ENCODE measurements at regions not wholly inside any gene's neighbourhood (a gene's known extent, or its start where the extent isn't known, plus 50 kb on each side); places are given as distances from the start of the nearest gene placed in this dataset.
"Not testable (repeated sequence)": the region's sequence is repeated elsewhere in the genome, so short reads cannot be mapped to it uniquely, and the experiment has no call there.

- DNase-seq: no peak
- intact Hi-C loops (cut with micrococcal nuclease; ENCODE audit: unreplicated experiment): no loop called here
- ChIA-PET POLR2A (no interaction called here), CTCF (interaction anchor here (0.6 kb wide), 1 partner anchor 67 kb away, joined by 3 read pairs; no protein-coding TSS in a partner anchor)
- Mint-ChIP-seq H3K36me3 (ENCODE audit: insufficient read depth, unreplicated experiment) (no peaks in the 10 kb centered on the region), H3K9me3 (ENCODE audit: unreplicated experiment) (no peaks in the 10 kb centered on the region), H3K4me3 (ENCODE audit: unreplicated experiment) (no peak overlapping the region), H3K27me3 (ENCODE audit: insufficient read depth, unreplicated experiment) (no peaks in the 10 kb centered on the region), H3K27ac (ENCODE audit: unreplicated experiment) (no peak overlapping the region), H3K4me1 (ENCODE audit: low read depth, unreplicated experiment) (no peaks in the 10 kb centered on the region)
- Histone ChIP-seq H3K27me3 (replicated peaks; ENCODE audit: control insufficient read depth, insufficient read depth, low read length) (no peaks in the 10 kb centered on the region), H3K4me1 (no peaks in the 10 kb centered on the region), H3K9me3 (no peaks in the 10 kb centered on the region), H3K36me3 (ENCODE audit: control insufficient read depth, insufficient read depth, low read length) (no peaks in the 10 kb centered on the region), H3K4me3 (ENCODE audit: low read depth, low read length) (no peak overlapping the region)
- TF ChIP-seq CTCF (IDR thresholded peaks at IDR 0.05; ENCODE audit: insufficient read depth in 1 of 2, low read depth in 1 of 2, low read length in 1 of 2, severe bottlenecking in 1 of 2, unreplicated experiment in 1 of 2): no peak
- BruUV-seq (replicated peaks): no TSS peak
These were observed 380.0 kb upstream of the GJE1 start for GRCh38 chr6:141752677-141753076.

- CTCF ChIA-PET; BruUV-seq (replicated peaks); intact Hi-C loops (cut with micrococcal nuclease; ENCODE audit: unreplicated experiment): not testable (repeated sequence)
These were observed 386.4 kb upstream of the GJE1 start for GRCh38 chr6:141746324-141746723.

GRCh38 chr6:141744971-141745370 is 387.8 kb upstream of the GJE1 start:
- CTCF ChIA-PET: no interaction called here

More at GRCh38 chr6:141746324-141746723, 386.4 kb upstream of the GJE1 start:
- H3K9me3 Mint-ChIP-seq (ENCODE audit: unreplicated experiment); H3K4me1 ChIP-seq; H3K36me3 ChIP-seq (ENCODE audit: control insufficient read depth, insufficient read depth, low read length); H3K9me3 ChIP-seq; H3K27me3 ChIP-seq (replicated peaks; ENCODE audit: control insufficient read depth, insufficient read depth, low read length); H3K36me3 Mint-ChIP-seq (ENCODE audit: insufficient read depth, unreplicated experiment); DNase-seq; H3K4me3 Mint-ChIP-seq (ENCODE audit: unreplicated experiment); H3K4me3 ChIP-seq (ENCODE audit: low read depth, low read length); H3K27ac Mint-ChIP-seq (ENCODE audit: unreplicated experiment); H3K27me3 Mint-ChIP-seq (ENCODE audit: insufficient read depth, unreplicated experiment); POLR2A ChIA-PET; H3K4me1 Mint-ChIP-seq (ENCODE audit: low read depth, unreplicated experiment): not testable (repeated sequence)

More at GRCh38 chr6:141744971-141745370, 387.8 kb upstream of the GJE1 start:
- Histone ChIP-seq H3K36me3 (ENCODE audit: control insufficient read depth, insufficient read depth, low read length) (no peaks in the 10 kb centered on the region), H3K9me3 (no peaks in the 10 kb centered on the region), H3K27me3 (replicated peaks; ENCODE audit: control insufficient read depth, insufficient read depth, low read length) (no peaks in the 10 kb centered on the region), H3K4me1 (no peaks in the 10 kb centered on the region), H3K4me3 (ENCODE audit: low read depth, low read length) (no peak overlapping the region)
- no peaks in the 10 kb centered on the region for H3K27me3 Mint-ChIP-seq (ENCODE audit: insufficient read depth, unreplicated experiment)
- no peaks in the 10 kb centered on the region for H3K9me3 Mint-ChIP-seq (ENCODE audit: unreplicated experiment)
- intact Hi-C loops (cut with micrococcal nuclease; ENCODE audit: unreplicated experiment): no loop called here
- TF ChIP-seq CTCF (IDR thresholded peaks at IDR 0.05; ENCODE audit: insufficient read depth in 1 of 2, low read depth in 1 of 2, low read length in 1 of 2, severe bottlenecking in 1 of 2, unreplicated experiment in 1 of 2): no peak
- no peak for DNase-seq
- BruUV-seq (replicated peaks): no TSS peak
- H3K27ac Mint-ChIP-seq (ENCODE audit: unreplicated experiment): no peak overlapping the region
- H3K36me3 Mint-ChIP-seq (ENCODE audit: insufficient read depth, unreplicated experiment): no peaks in the 10 kb centered on the region
- no peaks in the 10 kb centered on the region for H3K4me1 Mint-ChIP-seq (ENCODE audit: low read depth, unreplicated experiment)
- POLR2A ChIA-PET: no interaction called here
- no peak overlapping the region for H3K4me3 Mint-ChIP-seq (ENCODE audit: unreplicated experiment)
